GM21737 (cell line): ENCODE measurements at regions not wholly inside any gene's neighbourhood (a gene's known extent, or its start where the extent isn't known, plus 50 kb on each side); places are given as distances from the start of the nearest gene placed in this dataset.
"Not testable (repeated sequence)": the region's sequence is repeated elsewhere in the genome, so short reads cannot be mapped to it uniquely, and the experiment has no call there.

Experiments
- ATAC-seq: cut with Tn5 transposase; IDR thresholded peaks from one replicate; pipeline ENCODE4 v1.9.1; 2021; ENCODE audit warnings: mild to moderate bottlenecking, moderate library complexity; ENCODE audit not compliant: unreplicated experiment

- ATAC-seq: no peak
Observed at GRCh38 chr5:56405116-56405908, 172.2 kb upstream of the ANKRD55 start.

DNA sequence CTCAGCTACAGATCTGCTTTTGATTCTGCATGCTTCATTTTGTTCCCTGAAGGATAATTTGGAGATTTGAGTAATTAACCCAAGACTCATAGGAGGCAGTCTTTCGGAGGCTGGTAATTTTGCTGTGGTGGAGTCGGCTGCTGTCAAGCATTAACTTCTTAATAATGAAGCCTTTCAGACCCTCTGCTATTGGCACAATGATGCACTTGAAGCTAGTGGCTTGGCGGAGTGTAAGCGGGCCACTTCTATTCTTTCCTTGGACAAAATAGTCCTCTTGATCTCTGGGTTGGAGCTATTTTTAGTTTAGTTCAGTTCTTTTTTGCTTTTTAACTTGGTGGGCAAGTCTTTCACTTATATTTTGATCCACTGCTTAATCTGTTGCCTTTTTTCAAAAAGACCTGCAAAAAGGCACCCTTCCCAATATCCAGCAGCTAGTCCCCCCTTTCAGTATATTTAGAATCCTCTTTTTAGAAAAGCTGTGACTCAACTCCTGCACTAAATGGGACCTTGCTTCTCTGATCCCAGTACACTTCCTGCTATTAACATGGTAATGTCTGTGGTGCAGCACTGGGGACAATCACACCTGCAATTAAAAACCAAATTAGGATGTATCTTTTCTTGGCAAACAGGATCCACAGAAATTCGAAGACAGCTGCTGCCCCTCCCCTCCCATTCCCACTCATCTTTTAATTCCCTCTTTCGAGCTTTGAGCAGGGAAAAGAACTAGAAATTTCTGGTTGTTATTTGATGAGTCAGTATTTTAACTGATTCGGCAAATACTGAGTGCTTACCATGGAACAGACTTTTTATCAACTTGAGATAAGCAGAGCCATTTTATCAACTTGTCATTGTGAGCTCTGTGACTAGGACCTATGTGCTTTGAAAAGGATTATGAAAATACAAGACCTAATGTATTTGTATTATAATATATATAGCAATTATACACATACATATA, 169.4 kb upstream of the ANKRD55 start:
- no peak for ATAC-seq

DNA sequence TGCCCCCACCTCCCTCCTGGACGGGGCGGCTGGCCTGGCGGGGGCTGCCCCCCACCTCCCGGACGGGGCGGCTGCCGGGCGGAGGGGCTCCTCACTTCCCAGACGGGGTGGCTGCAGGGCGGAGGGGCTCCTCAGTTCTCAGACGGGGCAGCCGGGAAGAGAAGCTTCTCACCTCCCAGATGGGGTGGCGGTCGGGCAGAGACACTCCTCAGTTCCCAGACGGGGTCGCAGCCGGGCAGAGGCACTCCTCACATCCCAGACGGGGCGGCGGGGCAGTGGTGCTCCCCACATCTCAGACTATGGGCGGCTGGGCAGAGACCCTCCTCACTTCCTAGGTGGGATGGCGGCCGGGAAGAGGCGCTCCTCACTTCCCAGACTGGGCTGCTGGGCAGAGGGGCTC, 164.7 kb upstream of the ANKRD55 start:
- ATAC-seq: not testable (repeated sequence)

DNA sequence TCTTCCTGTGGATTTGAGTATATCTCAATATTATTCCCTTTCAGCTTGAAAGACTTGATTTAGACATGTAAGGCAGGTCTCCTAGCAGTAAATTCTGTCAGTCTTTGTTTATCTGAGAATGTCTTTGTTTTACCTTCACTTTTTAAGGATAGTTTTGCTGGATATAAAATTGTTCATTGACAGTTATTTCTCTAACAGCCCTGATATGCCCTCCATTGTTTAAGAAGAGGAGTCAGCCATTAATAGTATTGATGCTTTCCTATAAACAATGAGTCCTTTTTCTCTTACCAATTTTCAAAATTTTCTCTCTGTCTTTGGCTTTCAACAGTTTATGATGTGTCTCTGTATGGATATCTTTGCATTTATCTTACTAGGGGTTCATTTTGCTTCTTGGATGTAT, 163.5 kb upstream of the ANKRD55 start:
- no peak for ATAC-seq

- ATAC-seq: no peak
Observed at GRCh38 chr5:56389261-56389660, 156.1 kb upstream of the ANKRD55 start.

GRCh38 chr5:56388229-56388985, 155.3 kb upstream of the ANKRD55 start:
- ATAC-seq: no peak

DNA sequence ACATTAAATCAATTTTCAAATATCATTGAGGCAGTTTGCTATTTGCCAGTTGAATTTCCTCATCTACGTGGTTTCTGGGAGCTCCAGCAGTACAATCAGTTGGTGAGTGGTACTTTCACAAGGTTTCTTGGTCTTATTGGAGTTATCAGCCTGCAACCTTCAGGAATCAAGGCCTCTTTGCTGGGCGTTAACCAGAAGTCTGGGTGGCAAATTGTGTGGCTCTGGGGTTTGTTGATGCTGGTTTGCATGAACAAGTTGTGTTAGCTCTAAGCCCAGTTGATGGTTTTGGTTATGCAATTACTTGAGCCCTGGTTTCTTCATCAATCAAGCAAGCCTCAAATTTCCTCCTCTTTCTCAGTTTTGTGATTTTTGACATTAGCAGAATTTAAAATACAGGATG, 152.9 kb upstream of the ANKRD55 start:
- ATAC-seq: no peak

GRCh38 chr5:56384186-56384585, 151.1 kb upstream of the ANKRD55 start:
- no peak for ATAC-seq

DNA sequence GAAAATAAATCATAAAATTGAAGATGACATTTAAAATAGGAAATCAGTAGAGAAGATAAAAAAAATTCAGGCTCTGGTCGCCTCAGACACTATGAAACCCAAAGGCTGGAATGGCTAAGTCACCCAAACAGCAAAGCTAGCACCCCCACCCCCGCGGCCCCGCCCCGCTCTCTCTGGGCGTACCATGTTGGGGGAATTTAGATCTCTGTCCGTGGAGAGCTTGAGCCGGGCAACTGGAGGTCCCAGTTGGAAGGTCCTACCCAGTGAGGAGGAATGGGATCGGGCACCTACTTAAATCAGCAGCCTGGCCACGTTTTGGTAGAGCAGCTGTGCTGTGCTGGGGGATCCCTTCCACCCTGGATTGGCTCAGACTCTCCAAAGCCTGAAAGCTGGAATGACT, 150.6 kb upstream of the ANKRD55 start:
- ATAC-seq: no peak

GRCh38 chr5:56382896-56383295, 149.8 kb upstream of the ANKRD55 start:
- no peak for ATAC-seq

GRCh38 chr5:56377573-56377972, 144.4 kb upstream of the ANKRD55 start:
- no peak for ATAC-seq

- no peak for ATAC-seq
Observed at GRCh38 chr5:56376128-56376527, 143.0 kb upstream of the ANKRD55 start.

GRCh38 chr5:56375011-56375410, 141.9 kb upstream of the ANKRD55 start:
- ATAC-seq: no peak

DNA sequence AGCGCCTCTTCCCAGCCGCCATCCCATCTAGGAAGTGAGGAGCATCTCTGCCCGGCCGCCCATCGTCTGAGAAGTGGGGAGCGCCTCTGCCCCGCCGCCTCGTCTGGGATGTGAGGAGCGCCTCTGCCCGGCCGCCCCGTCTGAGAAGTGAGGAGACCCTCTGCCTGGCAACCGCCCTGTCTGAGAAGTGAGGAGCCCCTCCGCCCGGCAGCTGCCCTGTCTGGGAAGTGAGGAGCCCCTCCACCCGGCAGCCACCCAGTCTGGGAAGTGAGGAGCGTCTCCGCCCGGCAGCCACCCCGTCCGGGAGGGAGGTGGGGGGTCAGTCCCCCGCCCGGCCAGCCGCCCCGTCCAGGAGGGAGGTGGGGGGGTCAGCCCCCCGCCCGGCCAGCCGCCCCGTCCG, 139.4 kb upstream of the ANKRD55 start:
- ATAC-seq: not testable (repeated sequence)

DNA sequence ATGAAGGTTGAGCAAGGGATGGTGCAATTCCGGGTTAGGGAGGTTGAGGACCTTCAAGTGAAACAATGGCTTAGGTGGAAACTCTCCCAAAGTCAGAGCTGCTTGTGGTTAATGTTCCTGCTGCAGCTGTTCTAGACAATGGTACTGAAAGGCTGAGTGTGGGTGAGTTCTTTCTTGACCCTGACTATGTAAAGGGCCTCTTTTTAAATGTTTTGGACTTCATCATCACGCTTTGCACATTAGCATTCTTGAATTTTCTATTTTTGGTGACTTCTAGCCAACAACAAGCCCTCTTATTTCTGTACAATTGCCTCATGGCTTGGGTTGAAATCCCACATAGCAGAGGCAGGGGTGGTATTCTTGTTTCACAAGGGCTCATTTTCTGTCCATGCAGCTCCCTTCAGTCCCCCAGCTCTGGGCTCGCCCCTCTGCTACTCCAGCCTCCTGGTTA, 136.3 kb upstream of the ANKRD55 start:
- no peak for ATAC-seq

GRCh38 chr5:56367748-56368147, 134.6 kb upstream of the ANKRD55 start:
- ATAC-seq: no peak

DNA sequence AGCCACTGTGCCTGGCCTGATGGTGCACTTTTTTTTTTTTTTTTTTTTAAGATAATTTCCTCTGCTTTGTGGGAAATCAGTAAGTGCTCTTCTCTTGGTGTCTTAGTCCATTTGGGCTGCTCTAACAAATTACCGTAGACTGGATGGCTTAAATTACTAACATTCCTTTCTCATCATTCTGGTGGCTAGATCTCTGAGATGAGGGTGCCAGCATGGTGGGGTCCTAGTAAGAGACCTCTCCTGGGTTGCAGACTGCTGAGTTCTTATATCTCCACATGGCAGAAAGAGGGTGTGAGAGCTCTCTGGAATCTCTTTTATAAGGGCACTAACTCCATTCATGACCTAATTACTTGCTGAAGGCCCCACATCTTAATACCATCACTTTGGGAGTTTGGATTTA, 133.9 kb upstream of the ANKRD55 start:
- ATAC-seq: no peak

DNA sequence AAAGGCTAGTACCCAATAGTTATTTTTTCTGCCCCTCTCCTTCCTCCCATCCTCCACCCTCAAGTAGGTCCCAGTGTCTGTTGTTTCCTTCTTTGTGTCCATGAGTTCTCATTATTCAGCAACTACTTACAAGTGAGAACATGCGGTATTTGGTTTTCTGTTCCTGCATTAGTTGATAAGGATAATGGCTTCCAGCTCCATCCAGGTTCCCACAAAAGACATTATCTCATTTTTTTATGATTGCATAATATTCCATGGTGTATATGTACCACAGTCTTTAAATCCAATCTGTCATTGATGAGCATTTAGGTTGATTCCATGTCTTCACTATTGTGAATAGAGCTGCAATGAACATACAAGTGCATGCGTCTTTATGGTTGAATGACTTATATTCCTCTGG, 128.3 kb upstream of the ANKRD55 start:
- ATAC-seq: no peak

DNA sequence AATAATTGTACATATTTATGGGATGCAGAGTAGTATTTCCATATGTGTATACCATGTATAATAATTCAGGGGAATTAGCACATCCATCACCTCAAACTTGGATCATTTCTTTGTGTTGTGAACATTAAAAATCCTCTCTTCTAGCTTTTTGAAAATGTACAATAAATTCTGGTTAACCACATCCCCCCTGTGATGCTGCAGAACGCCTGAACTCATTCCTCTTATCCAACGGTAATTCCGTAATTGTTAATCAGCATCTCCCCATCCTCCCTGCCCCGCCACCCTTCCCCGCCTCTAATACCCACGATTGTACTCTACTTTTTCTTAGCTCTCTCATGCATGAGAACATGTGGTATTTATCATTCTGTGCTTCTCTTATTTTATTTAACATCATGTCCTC, 127.7 kb upstream of the ANKRD55 start:
- no peak for ATAC-seq

DNA sequence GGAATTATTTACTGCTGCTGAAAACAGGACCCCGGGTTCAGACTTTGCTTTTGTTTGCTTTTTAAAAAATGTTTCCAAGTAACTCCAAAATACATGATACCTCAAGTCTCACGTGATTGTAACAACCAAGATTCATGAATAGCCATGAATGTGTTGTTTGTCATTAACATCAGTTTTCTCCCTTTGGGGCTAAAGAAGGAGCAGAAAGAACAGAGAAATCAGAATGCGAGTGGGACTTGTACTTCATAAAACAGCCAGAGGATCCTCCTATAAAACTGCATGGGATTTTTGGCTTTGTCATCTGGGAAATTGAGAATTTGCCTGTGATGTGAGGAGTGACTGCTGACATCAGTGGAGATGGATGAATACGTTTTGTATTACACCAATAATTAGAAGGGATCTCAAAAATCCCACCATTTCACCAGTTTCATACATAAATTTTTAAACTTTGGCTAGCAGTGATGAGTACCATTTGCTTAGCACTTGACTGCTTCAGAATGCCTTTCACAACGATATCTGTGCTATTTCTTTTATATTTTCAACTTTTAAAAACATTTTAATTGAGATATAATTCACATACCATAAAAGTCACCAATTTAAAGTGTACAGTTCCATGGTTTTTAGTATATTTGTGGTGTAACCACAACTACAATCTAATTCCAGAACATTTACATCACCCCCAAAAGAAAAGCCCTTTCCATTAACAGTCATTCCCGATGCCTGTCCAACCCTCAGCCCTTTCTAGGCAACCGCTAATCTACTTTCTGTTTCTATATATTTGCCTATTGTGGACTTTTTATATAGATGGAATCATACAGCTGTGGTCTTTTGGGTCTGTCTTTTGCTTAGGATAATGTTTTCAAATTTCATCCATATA, 126.9 kb upstream of the ANKRD55 start:
- ATAC-seq: no peak
